ENCODE measurements at regions not wholly inside any gene's neighbourhood (a gene's known extent, or its start where the extent isn't known, plus 50 kb on each side); places are given as distances from the start of the nearest gene placed in this dataset.

DNA sequence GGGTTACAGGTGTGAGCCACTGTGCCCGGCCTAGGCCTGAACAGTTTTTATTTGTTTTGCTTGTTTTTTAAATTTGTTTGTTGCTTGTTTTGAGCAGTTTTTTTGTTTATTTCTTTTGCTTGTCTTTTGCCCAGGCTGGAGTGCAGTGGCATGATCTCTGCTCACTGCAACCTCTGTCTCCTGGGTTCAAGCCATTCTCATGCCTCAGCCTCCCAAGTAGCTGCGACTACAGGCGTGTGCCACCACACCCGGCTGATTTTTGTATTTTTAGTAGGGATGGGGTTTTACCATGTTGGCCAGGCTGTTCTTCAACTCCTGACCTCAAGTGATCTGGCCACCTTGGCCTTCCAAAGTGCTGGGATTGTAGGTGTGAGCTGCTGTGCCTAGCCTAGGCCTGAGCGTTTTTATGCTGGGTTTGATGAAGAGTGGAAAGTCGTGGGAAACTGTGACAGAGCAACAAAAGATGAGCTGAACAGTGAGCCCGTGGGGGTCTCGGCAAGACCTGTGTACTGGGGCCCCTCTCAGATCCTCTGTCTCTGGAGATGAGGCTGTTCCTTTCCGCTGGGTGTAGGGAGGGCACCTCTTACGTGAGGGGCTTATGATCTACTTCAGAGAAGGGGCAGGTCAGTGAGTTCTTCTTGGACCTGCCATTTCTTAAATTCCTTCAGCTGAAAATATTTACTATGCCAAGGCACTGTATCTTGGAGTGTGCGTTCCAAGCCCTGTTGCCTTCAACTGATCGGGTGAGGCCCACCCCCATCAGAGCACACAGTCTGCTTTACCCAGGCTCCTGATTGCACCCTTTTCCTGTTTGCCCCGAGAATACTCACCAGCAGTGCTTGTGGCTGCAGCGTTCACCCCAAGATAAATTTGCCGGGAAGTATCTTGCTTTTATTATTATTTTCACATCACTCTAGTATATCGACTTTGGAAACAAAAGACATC lies 322.1 kb downstream of the SEC14L1 start:
- Histone ChIP-seq H3K4me1 (peaks cover 0 to 76% of the 10 kb centered on the region in 2 donors), H3K36me3 (no peaks in the 10 kb centered on the region), H3K4me3 (no peak overlapping the region), H3K27me3 (no peaks in the 10 kb centered on the region), H3K9me3 (no peaks in the 10 kb centered on the region), H3K27ac (peak overlapping the region; percentile 2 to 11)
- DNase-seq (ENCODE audit: low spot score), result no peak
- TF ChIP-seq, protein P1, sequence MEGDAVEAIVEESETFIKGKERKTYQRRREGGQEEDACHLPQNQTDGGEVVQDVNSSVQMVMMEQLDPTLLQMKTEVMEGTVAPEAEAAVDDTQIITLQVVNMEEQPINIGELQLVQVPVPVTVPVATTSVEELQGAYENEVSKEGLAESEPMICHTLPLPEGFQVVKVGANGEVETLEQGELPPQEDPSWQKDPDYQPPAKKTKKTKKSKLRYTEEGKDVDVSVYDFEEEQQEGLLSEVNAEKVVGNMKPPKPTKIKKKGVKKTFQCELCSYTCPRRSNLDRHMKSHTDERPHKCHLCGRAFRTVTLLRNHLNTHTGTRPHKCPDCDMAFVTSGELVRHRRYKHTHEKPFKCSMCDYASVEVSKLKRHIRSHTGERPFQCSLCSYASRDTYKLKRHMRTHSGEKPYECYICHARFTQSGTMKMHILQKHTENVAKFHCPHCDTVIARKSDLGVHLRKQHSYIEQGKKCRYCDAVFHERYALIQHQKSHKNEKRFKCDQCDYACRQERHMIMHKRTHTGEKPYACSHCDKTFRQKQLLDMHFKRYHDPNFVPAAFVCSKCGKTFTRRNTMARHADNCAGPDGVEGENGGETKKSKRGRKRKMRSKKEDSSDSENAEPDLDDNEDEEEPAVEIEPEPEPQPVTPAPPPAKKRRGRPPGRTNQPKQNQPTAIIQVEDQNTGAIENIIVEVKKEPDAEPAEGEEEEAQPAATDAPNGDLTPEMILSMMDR (IDR thresholded peaks at IDR 0.05), result no peak

DNA sequence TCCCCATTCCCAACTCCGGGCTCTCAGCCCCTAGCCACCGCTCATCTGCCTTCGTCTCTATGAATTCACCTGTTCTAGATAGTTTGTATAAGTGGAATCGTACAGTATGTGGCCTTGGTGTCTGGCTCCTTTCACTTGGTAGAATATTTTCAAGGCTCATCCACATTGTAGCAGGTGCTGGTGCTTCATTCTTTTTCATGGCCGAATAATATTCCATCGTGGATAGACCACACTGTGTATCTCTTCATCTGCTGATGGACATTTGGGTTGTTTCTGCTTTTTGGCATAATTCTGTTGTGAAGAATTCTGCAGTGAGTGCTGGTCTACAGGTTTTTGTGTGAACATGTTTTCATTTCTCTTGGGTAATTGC lies 324.2 kb downstream of the SEC14L1 start:
- TF ChIP-seq, protein P1 (IDR thresholded peaks at IDR 0.05), result no peak
- DNase-seq (ENCODE audit: low spot score), result no peak
- Histone ChIP-seq H3K27ac (no peak overlapping the region), H3K4me3 (no peak overlapping the region), H3K36me3 (no peaks in the 10 kb centered on the region), H3K4me1 (peaks cover 0 to 78% of the 10 kb centered on the region in 2 donors), H3K9me3 (no peaks in the 10 kb centered on the region), H3K27me3 (no peaks in the 10 kb centered on the region)

DNA sequence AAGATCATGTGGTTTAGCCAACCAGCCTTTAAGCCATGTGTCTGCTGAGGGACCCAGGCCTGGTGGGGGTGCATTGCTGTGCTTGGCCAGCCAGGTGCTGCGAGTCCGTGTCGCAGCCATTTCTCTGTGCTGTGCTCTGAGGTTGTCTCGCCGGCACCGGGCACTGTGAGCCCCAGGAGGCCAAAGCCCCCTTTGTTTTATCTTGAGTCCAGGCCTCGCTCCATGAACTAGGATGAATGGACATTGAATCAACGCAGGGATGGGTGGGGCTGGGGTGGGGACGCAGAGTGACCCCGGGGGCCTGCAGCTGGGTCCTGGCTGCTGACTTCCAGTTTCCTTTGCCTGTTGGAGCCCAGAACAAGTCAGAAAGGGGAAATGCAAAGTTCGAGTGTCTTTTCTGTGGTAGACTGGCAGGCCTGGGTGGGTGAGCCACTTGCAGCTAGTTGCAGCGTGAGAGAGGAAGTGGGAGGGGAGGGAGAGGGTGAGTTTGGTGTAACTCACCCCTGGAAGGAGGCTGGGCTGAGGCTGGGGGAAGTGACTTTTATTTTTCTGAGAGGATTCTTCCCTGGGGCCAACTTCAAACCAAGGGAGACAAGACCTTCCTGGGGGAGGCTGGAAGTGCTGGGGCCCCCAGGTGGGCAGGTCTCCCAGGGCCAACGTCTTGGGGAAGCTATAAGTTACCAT lies 324.7 kb downstream of the SEC14L1 start:
- peaks cover 0 to 75% of the 10 kb centered on the region in 2 donors for H3K4me1 ChIP-seq
- no peak overlapping the region for H3K4me3 ChIP-seq
- H3K36me3 ChIP-seq, result no peaks in the 10 kb centered on the region
- peak; percentile 78 for DNase-seq (ENCODE audit: low spot score)
- no peaks in the 10 kb centered on the region for H3K27me3 ChIP-seq
- TF ChIP-seq, protein P1 (IDR thresholded peaks at IDR 0.05), result no peak
- no peaks in the 10 kb centered on the region for H3K9me3 ChIP-seq
- H3K27ac ChIP-seq, result peak overlapping the region in 1 of 2 donors; percentile 43

DNA sequence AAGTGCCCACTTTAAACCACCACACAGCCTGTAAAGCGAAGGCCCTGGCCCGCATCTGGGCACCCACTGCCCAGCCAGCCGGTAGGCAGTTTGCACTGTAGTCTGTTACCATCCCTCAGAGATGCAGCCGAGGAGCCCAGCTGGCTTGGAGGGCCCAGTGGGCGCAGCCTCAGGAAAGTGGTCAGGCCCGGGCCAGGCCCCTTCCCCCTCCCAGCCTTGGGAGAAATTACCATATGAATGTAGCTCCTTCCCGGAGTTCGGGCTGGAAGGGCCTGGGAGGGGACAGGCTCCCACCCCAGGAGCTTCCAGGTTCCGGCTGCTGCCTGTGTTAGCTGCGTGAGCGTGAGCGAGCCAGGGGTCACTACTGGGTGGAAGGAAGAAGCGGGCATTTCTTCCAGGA lies 325.4 kb downstream of the SEC14L1 start:
- DNase-seq (ENCODE audit: low spot score), result no peak
- Histone ChIP-seq H3K36me3 (no peaks in the 10 kb centered on the region), H3K4me3 (no peak overlapping the region), H3K9me3 (no peaks in the 10 kb centered on the region), H3K27me3 (no peaks in the 10 kb centered on the region), H3K27ac (peak overlapping the region; percentile 43 to 51), H3K4me1 (peaks cover 0 to 75% of the 10 kb centered on the region in 2 donors)
- TF ChIP-seq, protein P1 (IDR thresholded peaks at IDR 0.05), result no peak

DNA sequence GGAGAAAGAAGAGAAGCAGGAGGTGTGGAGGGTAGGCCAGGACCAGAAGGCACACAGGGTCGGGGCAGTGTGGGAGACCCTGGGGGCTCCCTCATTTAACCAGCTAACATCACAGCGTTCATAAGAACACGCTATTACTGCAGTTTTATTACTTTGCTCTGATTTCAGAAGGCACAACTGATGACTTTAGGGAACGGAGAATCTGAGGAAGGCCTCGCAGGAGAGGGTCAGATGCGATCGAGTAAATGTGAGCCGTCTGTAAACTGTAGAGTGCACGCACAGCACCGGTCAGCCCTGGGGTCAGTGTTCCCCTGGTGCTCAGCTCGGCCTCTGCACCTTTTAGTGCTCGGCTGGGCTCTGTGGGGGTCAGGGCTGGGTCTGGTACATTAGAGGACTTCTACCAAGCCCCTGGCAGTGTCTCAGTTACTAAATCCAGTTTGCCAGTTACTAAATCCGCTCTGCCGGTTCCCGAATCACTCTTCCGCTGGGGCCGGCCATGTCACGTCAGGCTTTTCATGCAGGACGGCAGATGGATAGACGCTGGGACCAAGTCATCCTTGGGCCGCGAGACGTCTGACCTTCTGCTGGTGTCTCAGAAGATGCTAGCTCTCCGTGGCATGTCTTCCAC lies 325.9 kb downstream of the SEC14L1 start:
- Histone ChIP-seq H3K4me3 (no peak overlapping the region), H3K4me1 (peaks cover 0 to 75% of the 10 kb centered on the region in 2 donors), H3K27ac (peak overlapping the region; percentile 43 to 51), H3K9me3 (no peaks in the 10 kb centered on the region), H3K27me3 (no peaks in the 10 kb centered on the region), H3K36me3 (no peaks in the 10 kb centered on the region)
- DNase-seq (ENCODE audit: low spot score), result no peak
- TF ChIP-seq, protein P1 (IDR thresholded peaks at IDR 0.05), result no peak

All from right atrium auricular region (tissue), 2 donors.